Endothelial cell of umbilical vein (primary cell): ENCODE measurements at regions not wholly inside any gene's neighbourhood (a gene's known extent, or its start where the extent isn't known, plus 50 kb on each side); places are given as distances from the start of the nearest gene placed in this dataset.

Source experiments
- BruUV-seq: library from RNA; stranded (reverse); fragments of 400-500 nt; replicated peaks from 2 replicates; lab custom pipeline; 2021; lab: Mats Ljungman, UMichigan
- CTCF ChIA-PET: fragments of 300-600, 350-600 bp; sonication (Branson Sonifier 250); formaldehyde crosslinking; loops from one replicate; lab custom pipeline; 2021; ENCODE audit warnings: antibody characterized with exemption, inconsistent platforms; lab: Charles Lee
- POLR2A ChIA-PET: fragments of 300-600, 350-600 bp; sonication (Branson Sonifier 250); formaldehyde crosslinking; loops from one replicate; lab custom pipeline; 2021; ENCODE audit warnings: antibody characterized with exemption, inconsistent platforms; lab: Charles Lee
- DNase-seq: peaks from one replicate; pipeline ENCODE4 v3.0.0-alpha.2; 2011; ENCODE audit warnings: low read depth, low spot score
- FAIRE-seq: peaks from 2 replicates; lab custom pipeline; 2011; peaks lifted over from hg19 to GRCh38; lab: Jason Lieb, UNC
- H2AFZ ChIP-seq: 2 replicates; pipeline ENCODE4 v1.6.0; 2012; ENCODE audit warnings: low read depth, low read length, control low read depth, inconsistent platforms
- H3K27ac ChIP-seq: 2 replicates; pipeline ENCODE4 v1.5.1; 2011; ENCODE audit warnings: low read depth, mild to moderate bottlenecking, control low read depth, low read length, moderate library complexity; ENCODE audit not compliant: insufficient read depth
- H3K27me3 ChIP-seq, 2 experiments: 2 replicates each; pipeline versions ENCODE4 v1.6.0 to v1.6.1; 2011; ENCODE audit warnings: low read length in 2 of 2, mixed read lengths in 1 of 2; ENCODE audit not compliant: control insufficient read depth in 2 of 2, insufficient read depth in 2 of 2
- H3K36me3 ChIP-seq, 2 experiments: 2 replicates in 1 of 2; 3 replicates in 1 of 2; pipeline ENCODE4 v1.5.1; 2011; ENCODE audit warnings: low read length in 2 of 2, mild to moderate bottlenecking in 1 of 2, moderate library complexity in 1 of 2; ENCODE audit not compliant: control insufficient read depth in 2 of 2, insufficient read depth in 2 of 2; ENCODE audit errors: extremely low read depth in 1 of 2
- H3K4me1 ChIP-seq: 3 replicates; pipeline ENCODE4 v1.5.1; 2011; ENCODE audit warnings: mild to moderate bottlenecking, low read length; ENCODE audit not compliant: control insufficient read depth, insufficient read depth; ENCODE audit errors: extremely low read depth
- H3K4me2 ChIP-seq: 2 replicates; pipeline ENCODE4 v1.6.1; 2011; ENCODE audit warnings: low read length, control low read depth, mixed read lengths; ENCODE audit not compliant: insufficient read depth
- H3K4me3 ChIP-seq, 3 experiments: fragments of 200-600 bp in 1 of 3; sonication (generic), shearing (Covaris generic) in 1 of 3; replicated peaks in 1 of 3; 2 replicates each; pipeline ENCODE4 v1.5.1; 2011 to 2016; ENCODE audit warnings: control low read depth in 3 of 3, low read length in 3 of 3, mild to moderate bottlenecking in 2 of 3, inconsistent platforms in 1 of 3, low read depth in 1 of 3, moderate library complexity in 1 of 3; ENCODE audit not compliant: insufficient read depth in 1 of 3
- H3K79me2 ChIP-seq: 2 replicates; pipeline ENCODE4 v1.6.0; 2012; ENCODE audit warnings: low read length, inconsistent platforms; ENCODE audit not compliant: control insufficient read depth, insufficient read depth
- H3K9ac ChIP-seq: replicated peaks from 2 replicates; pipeline ENCODE3; 2011; ENCODE audit warnings: low read length, control low read depth; ENCODE audit not compliant: insufficient read depth; ENCODE audit errors: extremely low read depth
- H3K9me1 ChIP-seq: replicated peaks from 3 replicates; pipeline ENCODE4 v1.6.0; 2011; ENCODE audit warnings: mild to moderate bottlenecking, low read length; ENCODE audit not compliant: control insufficient read depth, insufficient read depth; ENCODE audit errors: extremely low read depth
- H3K9me3 ChIP-seq: replicated peaks from 2 replicates; pipeline ENCODE4 v1.5.1; 2012; ENCODE audit warnings: low read length, inconsistent platforms; ENCODE audit not compliant: control insufficient read depth, insufficient read depth
- H4K20me1 ChIP-seq: replicated peaks from 2 replicates; pipeline ENCODE3; 2011; ENCODE audit warnings: mild to moderate bottlenecking, low read length; ENCODE audit not compliant: control insufficient read depth, insufficient read depth; ENCODE audit errors: extremely low read depth
- EZH2 ChIP-seq: IDR thresholded peaks from 2 replicates; pipeline ENCODE4 v1.6.1; 2012; ENCODE audit warnings: borderline replicate concordance, low read depth, mild to moderate bottlenecking, moderate library complexity, low read length, inconsistent platforms; ENCODE audit not compliant: severe bottlenecking
- FOS ChIP-seq: IDR thresholded peaks from 2 replicates; pipeline ENCODE4 v1.6.1; 2011; ENCODE audit warnings: mild to moderate bottlenecking, low read length, moderate library complexity, borderline replicate concordance; ENCODE audit not compliant: insufficient read depth
- GATA2 ChIP-seq: IDR thresholded peaks from 2 replicates; pipeline ENCODE4 v1.7.0; 2011; ENCODE audit warnings: low read depth, mild to moderate bottlenecking, moderate library complexity, mixed read lengths, low read length; ENCODE audit not compliant: insufficient read length, insufficient read depth
- JUN ChIP-seq: IDR thresholded peaks from 2 replicates; pipeline ENCODE4 v1.6.1; 2011; ENCODE audit warnings: borderline replicate concordance, low read depth; ENCODE audit not compliant: insufficient read length, insufficient read depth
- MYC ChIP-seq: IDR thresholded peaks from one replicate; pipeline ENCODE4 v1.6.1; 2011; ENCODE audit warnings: mild to moderate bottlenecking, low read depth, low read length
- POLR2A ChIP-seq: IDR thresholded peaks from 2 replicates; pipeline ENCODE4 v1.6.1; 2012; ENCODE audit warnings: low read depth, mild to moderate bottlenecking, control low read depth, low read length
- POLR2AphosphoS5 ChIP-seq: IDR thresholded peaks from 2 replicates; pipeline ENCODE4 v1.6.1; 2012; ENCODE audit warnings: low read depth, mild to moderate bottlenecking, control low read depth, low read length, moderate library complexity; ENCODE audit not compliant: insufficient read depth
- dilution Hi-C: fragments of 300-500 bp; cut with MboI; formaldehyde crosslinking; loops from one replicate; pipeline ENCODE4 v1.15.0; 2019; ENCODE audit warnings: low sequenced_read_pairs; ENCODE audit not compliant: extremely low pct_ligation_motif_present
- intact Hi-C: fragments of 100-400 bp; cut with micrococcal nuclease; formaldehyde crosslinking; loops from one replicate; pipeline ENCODE4 v1.10.0; 2022
- TF ChIP-seq, protein P1 (sequence below), 2 donors: IDR thresholded peaks; 1 replicate in 1 of 2; 2 replicates in 1 of 2; pipeline ENCODE4 v1.5.1; 2011; ENCODE audit warnings: low read length in 2 of 2, mild to moderate bottlenecking in 2 of 2, moderate library complexity in 2 of 2, control low read depth in 1 of 2, inconsistent platforms in 1 of 2, low read depth in 1 of 2; ENCODE audit not compliant: insufficient read depth in 1 of 2; ENCODE audit errors: extremely low read depth in 1 of 2
- TF ChIP-seq, protein P2 (sequence below): IDR thresholded peaks from 2 replicates; pipeline ENCODE4 v1.6.1; 2011; ENCODE audit not compliant: insufficient read depth, insufficient read length

DNA sequence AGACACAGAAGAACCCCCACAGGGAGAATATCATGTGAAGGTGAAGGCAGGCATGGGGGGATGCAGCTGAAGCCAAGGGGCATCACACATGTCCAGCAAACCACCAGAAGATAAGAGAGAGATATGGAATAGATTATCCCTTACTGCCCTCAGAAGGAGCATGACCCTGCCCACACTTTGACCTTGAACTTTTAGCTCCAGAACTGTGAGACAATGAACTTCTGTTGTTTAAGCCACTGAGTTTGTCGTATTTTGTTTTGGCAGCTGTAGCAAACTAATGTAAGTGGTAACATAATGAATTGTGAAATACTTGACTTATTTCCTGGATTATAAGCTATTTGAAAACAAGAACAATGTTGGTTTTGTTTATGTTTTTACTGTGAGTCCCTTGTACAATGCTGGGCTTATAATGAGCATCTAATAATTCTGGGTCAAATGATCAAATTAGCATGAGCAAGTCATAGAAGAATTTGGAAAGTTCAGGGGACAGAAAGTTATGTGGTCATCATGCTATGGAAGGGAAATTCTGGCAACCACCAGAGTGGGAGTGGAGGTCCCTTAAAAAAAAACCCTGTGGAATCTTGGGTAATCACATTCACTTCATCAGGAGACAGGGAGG, 541.0 kb upstream of the KLHL29 start:
- H4K20me1 ChIP-seq, result no peaks in the 10 kb centered on the region
- H3K4me3 ChIP-seq, result no peak overlapping the region
- H3K4me2 ChIP-seq, result no peak overlapping the region
- H3K9me1 ChIP-seq, result no peaks in the 10 kb centered on the region
- no peak overlapping the region for H3K27ac ChIP-seq
- TF ChIP-seq POLR2AphosphoS5 (no peak), MYC (no peak), GATA2 (no peak), EZH2 (no peak), FOS (no peak), POLR2A (no peak), JUN (no peak)
- TF ChIP-seq, protein P1, sequence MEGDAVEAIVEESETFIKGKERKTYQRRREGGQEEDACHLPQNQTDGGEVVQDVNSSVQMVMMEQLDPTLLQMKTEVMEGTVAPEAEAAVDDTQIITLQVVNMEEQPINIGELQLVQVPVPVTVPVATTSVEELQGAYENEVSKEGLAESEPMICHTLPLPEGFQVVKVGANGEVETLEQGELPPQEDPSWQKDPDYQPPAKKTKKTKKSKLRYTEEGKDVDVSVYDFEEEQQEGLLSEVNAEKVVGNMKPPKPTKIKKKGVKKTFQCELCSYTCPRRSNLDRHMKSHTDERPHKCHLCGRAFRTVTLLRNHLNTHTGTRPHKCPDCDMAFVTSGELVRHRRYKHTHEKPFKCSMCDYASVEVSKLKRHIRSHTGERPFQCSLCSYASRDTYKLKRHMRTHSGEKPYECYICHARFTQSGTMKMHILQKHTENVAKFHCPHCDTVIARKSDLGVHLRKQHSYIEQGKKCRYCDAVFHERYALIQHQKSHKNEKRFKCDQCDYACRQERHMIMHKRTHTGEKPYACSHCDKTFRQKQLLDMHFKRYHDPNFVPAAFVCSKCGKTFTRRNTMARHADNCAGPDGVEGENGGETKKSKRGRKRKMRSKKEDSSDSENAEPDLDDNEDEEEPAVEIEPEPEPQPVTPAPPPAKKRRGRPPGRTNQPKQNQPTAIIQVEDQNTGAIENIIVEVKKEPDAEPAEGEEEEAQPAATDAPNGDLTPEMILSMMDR (IDR thresholded peaks at IDR 0.05; ENCODE audit: extremely low read depth in 1 of 2, insufficient read depth in 1 of 2, low read depth in 1 of 2, low read length in 2 of 2), result no peak
- TF ChIP-seq, protein P2, sequence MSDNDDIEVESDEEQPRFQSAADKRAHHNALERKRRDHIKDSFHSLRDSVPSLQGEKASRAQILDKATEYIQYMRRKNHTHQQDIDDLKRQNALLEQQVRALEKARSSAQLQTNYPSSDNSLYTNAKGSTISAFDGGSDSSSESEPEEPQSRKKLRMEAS, result no peak
- H3K9me3 ChIP-seq, result peaks cover 10% of the 10 kb centered on the region
- no peaks in the 10 kb centered on the region for H3K79me2 ChIP-seq
- FAIRE-seq (no peak), DNase-seq (no peak)
- no peaks in the 10 kb centered on the region for H3K4me1 ChIP-seq
- POLR2A ChIA-PET, result no interaction called here
- H3K36me3 ChIP-seq, result no peaks in the 10 kb centered on the region
- CTCF ChIA-PET, result no interaction called here
- H3K27me3 ChIP-seq, result no peaks in the 10 kb centered on the region
- no TSS peak for BruUV-seq
- dilution Hi-C loops (no loop called here), intact Hi-C loops (no loop called here)
- H2AFZ ChIP-seq, result no peak overlapping the region
- no peak overlapping the region for H3K9ac ChIP-seq
